Spleen (tissue), 11 donors: ENCODE measurements at regions not wholly inside any gene's neighbourhood (a gene's known extent, or its start where the extent isn't known, plus 50 kb on each side); places are given as distances from the start of the nearest gene placed in this dataset.

Experiments used
- DNase-seq: peaks from one replicate; pipeline ENCODE4 v3.0.0-alpha.2; 2020
- H3K27ac ChIP-seq, 8 donors: fragments of 200-600 bp; sonication (generic) in 7 of 8; 1 replicate in 4 of 8; 2 replicates in 4 of 8; pipeline versions ENCODE4 v1.5.0 to v1.8.0; 2016 to 2021; ENCODE audit warnings: inconsistent platforms in 4 of 8, mild to moderate bottlenecking in 4 of 8, moderate library complexity in 1 of 8
- H3K27me3 ChIP-seq, 7 donors: fragments of 200-600 bp; sonication (generic) in 6 of 7; replicated peaks in 1 of 7; 1 replicate in 4 of 7; 2 replicates in 3 of 7; pipeline versions ENCODE4 v1.5.0 to v1.8.0; 2016 to 2021; ENCODE audit warnings: inconsistent platforms in 3 of 7, mild to moderate bottlenecking in 1 of 7
- H3K36me3 ChIP-seq, 6 donors: fragments of 200-600 bp; sonication (generic) in 5 of 6; 1 replicate in 4 of 6; 2 replicates in 2 of 6; pipeline versions ENCODE4 v1.5.0 to v1.8.0; 2016 to 2021; ENCODE audit warnings: inconsistent platforms in 2 of 6
- H3K4me1 ChIP-seq, 6 donors: fragments of 200-600 bp; sonication (generic) in 5 of 6; 1 replicate in 3 of 6; 2 replicates in 3 of 6; pipeline versions ENCODE4 v1.5.0 to v1.8.0; 2016 to 2021; ENCODE audit warnings: inconsistent platforms in 3 of 6
- H3K4me3 ChIP-seq, 8 donors: fragments of 200-600 bp; sonication (generic) in 7 of 8; 1 replicate in 4 of 8; 2 replicates in 4 of 8; pipeline versions ENCODE4 v1.5.0 to v1.8.0; 2016 to 2021; ENCODE audit warnings: inconsistent platforms in 4 of 8, mild to moderate bottlenecking in 4 of 8, moderate library complexity in 2 of 8
- H3K9me3 ChIP-seq, 8 donors: fragments of 200-600 bp; sonication (generic) in 7 of 8; 1 replicate in 4 of 8; 2 replicates in 4 of 8; pipeline versions ENCODE4 v1.5.0 to v1.8.0; 2016 to 2021; ENCODE audit warnings: inconsistent platforms in 4 of 8
- CTCF ChIP-seq, 11 experiments: fragments of 200-600 bp in 7 of 11; fragments of 450-650 bp in 4 of 11; sonication (generic) in 4 of 11; IDR thresholded peaks in 8 of 11; conservative IDR thresholded peaks in 3 of 11; 1 replicate in 7 of 11; 2 replicates in 4 of 11; pipeline versions ENCODE4 v1.4.0 to v1.8.0; 2016 to 2021; ENCODE audit warnings: antibody characterized with exemption in 11 of 11, inconsistent platforms in 4 of 11, mild to moderate bottlenecking in 1 of 11
- POLR2A ChIP-seq, 3 donors: fragments of 450-650 bp; IDR thresholded peaks; one replicate each; pipeline ENCODE4 v1.5.1; 2017; ENCODE audit warnings: antibody characterized with exemption in 3 of 3, mild to moderate bottlenecking in 1 of 3
- POLR2AphosphoS5 ChIP-seq, 3 donors: sonication (generic); formaldehyde crosslinking; IDR thresholded peaks; one replicate each; pipeline ENCODE4 v1.5.1; 2017; ENCODE audit warnings: antibody characterized with exemption in 3 of 3
- WGBS, 5 donors: extraction: QIAGEN DNeasy Blood & Tissue Kit in 3 of 5; methylation state at CpG; one replicate each; pipeline versions ENCODE4 v1.1.5 to v1.1.7; 2013 to 2018; 5-methylcytosine and 5-hydroxymethylcytosine counted together
- intact Hi-C: fragments of 100-400 bp; cut with DNase I; formaldehyde crosslinking; loops from one replicate; pipeline ENCODE4 v1.15.0; 2023; ENCODE audit warnings: low total_unique reads
- donor health status: healthy with polysubstance abuse.
- donor health status: DM: no; HTN: no; CAD: no; lungs with moderate emphysema.
- donor health status: DM: no; HTN: no; CAD: no.
- donor health status: Bipolar disorder and iron deficiency.
- donor health status: healthy.
- donor health status: DM: no; HTN: no; CAD: no.
- donor health status: DM: yes; HTN: yes; CAD: no.

- no peak for DNase-seq
- 32 to 48% (median 35%) methylated on average over 3 of the region's 3 CpGs for WGBS, 5 donors
- H3K4me1 ChIP-seq = no peaks in the 10 kb centered on the region
- no peak overlapping the region for H3K27ac ChIP-seq
- no peaks in the 10 kb centered on the region for H3K27me3 ChIP-seq
- no peak for TF ChIP-seq POLR2A (IDR thresholded peaks at IDR 0.05)
- no peak for TF ChIP-seq POLR2AphosphoS5 (IDR thresholded peaks at IDR 0.05)
- TF ChIP-seq CTCF (IDR thresholded peaks at IDR 0.05 in 8 of 11, conservative IDR thresholded peaks at IDR 0.05 in 3 of 11) = no peak
- no peaks in the 10 kb centered on the region for H3K9me3 ChIP-seq
- no peaks in the 10 kb centered on the region for H3K36me3 ChIP-seq
- no peak overlapping the region for H3K4me3 ChIP-seq
- intact Hi-C loops = no loop called here
Measured at GRCh38 chr3:59135096-59135495, 85.3 kb upstream of the CFAP20DC start.

- TF ChIP-seq POLR2AphosphoS5 (IDR thresholded peaks at IDR 0.05) = no peak
- TF ChIP-seq CTCF (IDR thresholded peaks at IDR 0.05 in 8 of 11, conservative IDR thresholded peaks at IDR 0.05 in 3 of 11) = no peak
- TF ChIP-seq POLR2A (IDR thresholded peaks at IDR 0.05) = no peak
- DNase-seq = no peak
- Histone ChIP-seq H3K36me3 (no peaks in the 10 kb centered on the region), H3K27ac (no peak overlapping the region), H3K27me3 (no peaks in the 10 kb centered on the region), H3K9me3 (no peaks in the 10 kb centered on the region), H3K4me1 (no peaks in the 10 kb centered on the region), H3K4me3 (no peak overlapping the region)
- intact Hi-C loops = no loop called here
- WGBS, 5 donors = 73 to 90% (median 82%) methylated on average over 4 of the region's 4 CpGs
Measured at GRCh38 chr3:59133311-59133710, 83.5 kb upstream of the CFAP20DC start.

GRCh38 chr3:59131016-59131766 lies 81.4 kb upstream of the CFAP20DC start:
- H3K27me3 ChIP-seq = no peaks in the 10 kb centered on the region
- DNase-seq = no peak
- no peak overlapping the region for H3K4me3 ChIP-seq
- intact Hi-C loops = no loop called here
- 81 to 88% (median 83%) methylated on average over 3 of the region's 3 CpGs for WGBS, 5 donors
- H3K9me3 ChIP-seq = no peaks in the 10 kb centered on the region
- no peaks in the 10 kb centered on the region for H3K4me1 ChIP-seq
- no peak for TF ChIP-seq POLR2A (IDR thresholded peaks at IDR 0.05)
- no peak for TF ChIP-seq CTCF (IDR thresholded peaks at IDR 0.05 in 8 of 11, conservative IDR thresholded peaks at IDR 0.05 in 3 of 11)
- TF ChIP-seq POLR2AphosphoS5 (IDR thresholded peaks at IDR 0.05) = no peak
- H3K36me3 ChIP-seq = no peaks in the 10 kb centered on the region
- no peak overlapping the region for H3K27ac ChIP-seq

- 72 to 91% (median 88%) methylated on average over 3 of the region's 3 CpGs for WGBS, 5 donors
- Histone ChIP-seq H3K4me1 (no peaks in the 10 kb centered on the region), H3K27me3 (no peaks in the 10 kb centered on the region), H3K4me3 (no peak overlapping the region), H3K36me3 (no peaks in the 10 kb centered on the region), H3K27ac (no peak overlapping the region), H3K9me3 (no peaks in the 10 kb centered on the region)
- TF ChIP-seq CTCF (IDR thresholded peaks at IDR 0.05 in 8 of 11, conservative IDR thresholded peaks at IDR 0.05 in 3 of 11) (no peak), POLR2A (IDR thresholded peaks at IDR 0.05) (no peak), POLR2AphosphoS5 (IDR thresholded peaks at IDR 0.05) (no peak)
- DNase-seq = no peak
- intact Hi-C loops = no loop called here
Measured at GRCh38 chr3:59128685-59129084, 78.9 kb upstream of the CFAP20DC start.
